Endothelial cell of umbilical vein (primary cell): ENCODE measurements at regions not wholly inside any gene's neighbourhood (a gene's known extent, or its start where the extent isn't known, plus 50 kb on each side); places are given as distances from the start of the nearest gene placed in this dataset.

Source experiments
- EZH2 ChIP-seq: IDR thresholded peaks from 2 replicates; pipeline ENCODE4 v1.6.1; 2012; ENCODE audit warnings: borderline replicate concordance, low read depth, mild to moderate bottlenecking, moderate library complexity, low read length, inconsistent platforms; ENCODE audit not compliant: severe bottlenecking
- GATA2 ChIP-seq: IDR thresholded peaks from 2 replicates; pipeline ENCODE4 v1.7.0; 2011; ENCODE audit warnings: low read depth, mild to moderate bottlenecking, moderate library complexity, mixed read lengths, low read length; ENCODE audit not compliant: insufficient read length, insufficient read depth
- JUN ChIP-seq: IDR thresholded peaks from 2 replicates; pipeline ENCODE4 v1.6.1; 2011; ENCODE audit warnings: borderline replicate concordance, low read depth; ENCODE audit not compliant: insufficient read length, insufficient read depth
- MYC ChIP-seq: IDR thresholded peaks from one replicate; pipeline ENCODE4 v1.6.1; 2011; ENCODE audit warnings: mild to moderate bottlenecking, low read depth, low read length
- POLR2A ChIP-seq: IDR thresholded peaks from 2 replicates; pipeline ENCODE4 v1.6.1; 2012; ENCODE audit warnings: low read depth, mild to moderate bottlenecking, control low read depth, low read length
- POLR2AphosphoS5 ChIP-seq: IDR thresholded peaks from 2 replicates; pipeline ENCODE4 v1.6.1; 2012; ENCODE audit warnings: low read depth, mild to moderate bottlenecking, control low read depth, low read length, moderate library complexity; ENCODE audit not compliant: insufficient read depth
- TF ChIP-seq, protein P1 (sequence below), 2 donors: IDR thresholded peaks; 1 replicate in 1 of 2; 2 replicates in 1 of 2; pipeline ENCODE4 v1.5.1; 2011; ENCODE audit warnings: low read length in 2 of 2, mild to moderate bottlenecking in 2 of 2, moderate library complexity in 2 of 2, control low read depth in 1 of 2, inconsistent platforms in 1 of 2, low read depth in 1 of 2; ENCODE audit not compliant: insufficient read depth in 1 of 2; ENCODE audit errors: extremely low read depth in 1 of 2
- TF ChIP-seq, protein P2 (sequence below): IDR thresholded peaks from 2 replicates; pipeline ENCODE4 v1.6.1; 2011; ENCODE audit not compliant: insufficient read depth, insufficient read length

DNA sequence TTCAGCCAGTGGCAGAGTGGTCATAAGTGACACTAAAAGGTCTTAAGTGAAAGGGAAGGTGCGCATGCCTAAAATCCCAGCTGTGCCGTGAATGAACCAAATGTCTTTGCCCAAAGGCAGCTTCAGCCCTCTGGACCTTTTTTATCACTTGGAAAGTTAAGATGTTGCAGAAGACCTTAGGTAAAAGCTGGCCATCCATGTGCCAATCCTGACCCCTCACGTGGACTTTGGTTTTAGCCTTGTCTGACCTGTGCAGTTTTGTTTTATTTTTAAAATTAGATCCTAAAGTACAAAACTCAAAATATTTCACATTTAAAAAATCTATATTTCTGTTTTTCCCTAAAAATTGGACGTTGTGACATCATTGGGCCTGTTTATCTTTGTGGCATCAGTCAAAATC is 429.5 kb downstream of the STK39 start:
- TF ChIP-seq, protein P1, sequence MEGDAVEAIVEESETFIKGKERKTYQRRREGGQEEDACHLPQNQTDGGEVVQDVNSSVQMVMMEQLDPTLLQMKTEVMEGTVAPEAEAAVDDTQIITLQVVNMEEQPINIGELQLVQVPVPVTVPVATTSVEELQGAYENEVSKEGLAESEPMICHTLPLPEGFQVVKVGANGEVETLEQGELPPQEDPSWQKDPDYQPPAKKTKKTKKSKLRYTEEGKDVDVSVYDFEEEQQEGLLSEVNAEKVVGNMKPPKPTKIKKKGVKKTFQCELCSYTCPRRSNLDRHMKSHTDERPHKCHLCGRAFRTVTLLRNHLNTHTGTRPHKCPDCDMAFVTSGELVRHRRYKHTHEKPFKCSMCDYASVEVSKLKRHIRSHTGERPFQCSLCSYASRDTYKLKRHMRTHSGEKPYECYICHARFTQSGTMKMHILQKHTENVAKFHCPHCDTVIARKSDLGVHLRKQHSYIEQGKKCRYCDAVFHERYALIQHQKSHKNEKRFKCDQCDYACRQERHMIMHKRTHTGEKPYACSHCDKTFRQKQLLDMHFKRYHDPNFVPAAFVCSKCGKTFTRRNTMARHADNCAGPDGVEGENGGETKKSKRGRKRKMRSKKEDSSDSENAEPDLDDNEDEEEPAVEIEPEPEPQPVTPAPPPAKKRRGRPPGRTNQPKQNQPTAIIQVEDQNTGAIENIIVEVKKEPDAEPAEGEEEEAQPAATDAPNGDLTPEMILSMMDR (IDR thresholded peaks at IDR 0.05; ENCODE audit: extremely low read depth in 1 of 2, insufficient read depth in 1 of 2, low read depth in 1 of 2, low read length in 2 of 2): no peak
- TF ChIP-seq POLR2A: no peak
- no peak for TF ChIP-seq EZH2
- TF ChIP-seq POLR2AphosphoS5: no peak
- TF ChIP-seq, protein P2, sequence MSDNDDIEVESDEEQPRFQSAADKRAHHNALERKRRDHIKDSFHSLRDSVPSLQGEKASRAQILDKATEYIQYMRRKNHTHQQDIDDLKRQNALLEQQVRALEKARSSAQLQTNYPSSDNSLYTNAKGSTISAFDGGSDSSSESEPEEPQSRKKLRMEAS: no peak
- no peak for TF ChIP-seq JUN
- no peak for TF ChIP-seq GATA2
- TF ChIP-seq MYC: no peak
